GM18499 (cell line): ENCODE measurements at regions not wholly inside any gene's neighbourhood (a gene's known extent, or its start where the extent isn't known, plus 50 kb on each side); places are given as distances from the start of the nearest gene placed in this dataset.

Experiments used
- ATAC-seq: cut with Tn5 transposase; IDR thresholded peaks from one replicate; pipeline ENCODE4 v1.9.1; 2021; ENCODE audit warnings: moderate number of reproducible peaks; ENCODE audit not compliant: insufficient read depth, unreplicated experiment

DNA sequence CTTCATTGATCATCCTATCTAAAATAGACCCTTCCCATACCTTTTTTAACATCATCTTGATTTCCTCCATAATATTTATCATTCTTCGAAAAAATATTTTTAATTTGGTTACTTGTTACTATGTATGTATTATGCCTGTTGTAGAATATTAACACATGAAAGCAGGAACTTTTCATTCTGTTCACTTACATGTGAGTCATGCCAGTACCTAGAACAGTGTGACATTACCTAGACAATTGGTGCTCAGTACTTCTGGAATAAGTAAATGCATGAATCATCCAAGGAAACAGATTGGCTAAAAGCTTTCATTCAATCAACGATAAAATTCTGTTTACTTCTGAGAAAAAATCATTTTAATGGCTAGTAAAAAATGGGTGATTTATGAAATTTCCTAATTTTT, 76.4 kb downstream of the CXXC4 start:
- no peak for ATAC-seq

DNA sequence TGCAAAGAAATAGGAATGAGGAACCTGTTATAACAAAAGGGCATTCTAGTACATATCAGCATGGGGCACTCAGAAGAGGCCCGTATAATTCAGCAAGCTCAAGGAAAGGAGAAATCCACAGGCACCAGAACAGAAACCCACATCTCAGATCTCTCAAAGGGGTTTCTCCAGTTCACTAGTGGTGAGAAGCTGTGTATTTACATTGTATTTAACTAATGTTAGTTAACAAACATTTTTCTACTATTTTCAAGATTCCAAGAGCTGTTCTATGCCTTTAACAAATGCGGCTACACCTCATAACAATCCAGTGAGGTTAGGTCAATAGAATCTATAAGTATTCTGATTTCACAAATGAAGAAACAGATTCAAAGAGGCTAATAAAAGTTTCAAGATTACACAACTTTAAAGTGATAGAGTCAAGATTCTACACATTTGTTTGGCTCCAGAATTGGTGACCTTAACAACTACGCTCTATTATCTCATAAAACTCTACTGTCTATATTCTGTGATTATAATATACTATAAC, 77.3 kb downstream of the CXXC4 start:
- ATAC-seq: no peak

DNA sequence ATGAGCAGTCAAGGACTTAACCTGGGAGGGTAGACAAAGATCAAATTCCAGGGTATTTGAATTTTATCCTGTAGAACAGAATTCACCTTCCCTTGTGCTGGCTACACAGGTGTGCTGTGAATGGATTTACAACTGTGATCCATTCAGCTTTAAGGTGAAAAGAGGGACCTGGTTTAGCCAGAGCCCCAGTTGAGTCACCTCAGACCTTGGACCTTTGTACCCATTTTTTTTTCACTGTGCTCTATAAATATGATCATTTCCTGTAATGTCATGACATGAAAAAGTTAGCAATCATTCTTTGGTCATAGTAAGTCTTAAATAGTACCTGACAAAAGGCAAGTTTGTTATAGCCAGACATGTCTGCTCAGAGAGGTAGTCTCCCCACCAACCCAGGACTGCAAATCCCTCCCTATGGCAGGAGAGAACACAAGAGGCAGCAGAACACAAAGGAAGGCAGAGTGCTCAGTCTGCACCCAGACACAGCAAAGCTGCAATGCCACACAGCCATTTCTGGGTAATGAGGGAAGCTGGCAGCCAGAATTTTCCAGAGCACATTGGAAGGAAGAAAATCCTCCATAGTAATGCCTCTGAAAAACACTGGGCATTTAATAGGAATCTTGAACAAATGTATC, 77.9 kb downstream of the CXXC4 start:
- no peak for ATAC-seq

DNA sequence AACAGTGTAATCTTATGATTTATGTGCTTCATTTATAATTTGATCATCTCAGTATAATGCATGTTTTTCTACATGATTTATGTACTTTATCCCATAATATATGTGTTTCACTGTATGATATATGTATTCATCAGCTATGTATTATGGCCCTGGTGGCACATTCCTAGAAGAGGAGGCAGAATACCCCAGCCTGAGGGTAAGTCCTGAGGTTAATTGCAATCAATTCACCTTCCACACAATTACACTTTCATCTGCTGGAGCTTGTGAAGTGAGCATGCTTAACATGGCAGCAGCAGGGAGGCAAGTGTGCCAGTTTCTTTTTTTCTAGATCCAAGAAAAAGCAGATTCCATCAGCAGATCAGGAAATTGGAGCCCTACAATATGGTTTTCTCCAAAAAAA, 81.2 kb downstream of the CXXC4 start:
- no peak for ATAC-seq

DNA sequence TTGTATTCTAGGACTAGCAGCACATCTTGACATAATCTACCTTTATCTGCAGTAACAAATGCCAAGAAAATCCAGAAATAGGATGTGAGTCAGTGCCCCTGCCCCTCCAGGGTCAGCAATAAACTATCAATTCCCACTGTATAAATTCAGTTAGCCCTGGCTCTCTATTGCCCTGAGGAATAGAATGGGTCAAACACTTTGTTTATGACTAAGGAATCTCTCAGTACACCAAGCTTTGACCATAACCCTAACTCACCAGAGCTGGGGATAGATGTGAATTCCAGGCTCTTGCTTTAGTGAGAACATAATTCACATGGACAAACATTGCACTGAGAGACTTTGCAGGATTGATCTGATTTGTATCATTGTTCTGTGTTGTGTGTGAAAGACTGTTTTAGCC, 82.3 kb downstream of the CXXC4 start:
- no peak for ATAC-seq

DNA sequence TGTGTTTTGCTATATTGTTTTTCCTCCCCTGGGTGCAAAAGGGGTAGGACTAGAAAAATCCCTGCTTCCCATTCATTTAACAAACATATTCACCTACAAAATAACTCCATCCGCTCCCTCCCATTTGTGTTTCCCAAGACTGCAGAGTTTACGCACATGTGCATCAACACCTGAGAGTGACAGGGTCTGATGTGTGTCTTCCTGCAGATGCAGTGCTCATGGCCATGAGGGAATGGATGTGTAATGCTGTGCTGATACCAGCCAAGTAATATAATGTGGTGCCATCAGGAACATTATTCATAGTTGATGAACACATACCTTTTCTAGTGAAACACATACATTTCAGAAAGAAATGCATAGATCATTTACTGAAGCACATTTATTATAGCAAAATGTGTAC, 83.2 kb downstream of the CXXC4 start:
- ATAC-seq: no peak

DNA sequence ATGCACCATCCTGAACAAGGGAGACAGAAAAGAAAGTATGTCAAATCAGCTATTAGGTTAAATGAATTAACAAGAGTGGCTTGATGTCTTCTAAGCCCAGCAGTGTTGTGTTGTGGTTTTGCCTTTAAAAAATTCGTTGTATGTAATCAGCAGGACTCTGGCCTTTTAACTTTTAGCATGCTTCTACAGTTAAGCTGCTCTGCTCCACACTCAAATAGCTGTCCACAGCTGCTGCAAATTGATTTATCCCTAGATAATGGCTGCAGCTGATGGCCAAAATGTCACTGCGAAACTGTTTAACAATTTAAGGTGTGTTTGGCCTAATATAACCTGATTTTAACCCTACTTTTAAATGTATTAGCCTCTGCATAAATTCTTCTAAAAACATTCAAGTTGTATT, 85.8 kb downstream of the CXXC4 start:
- no peak for ATAC-seq

DNA sequence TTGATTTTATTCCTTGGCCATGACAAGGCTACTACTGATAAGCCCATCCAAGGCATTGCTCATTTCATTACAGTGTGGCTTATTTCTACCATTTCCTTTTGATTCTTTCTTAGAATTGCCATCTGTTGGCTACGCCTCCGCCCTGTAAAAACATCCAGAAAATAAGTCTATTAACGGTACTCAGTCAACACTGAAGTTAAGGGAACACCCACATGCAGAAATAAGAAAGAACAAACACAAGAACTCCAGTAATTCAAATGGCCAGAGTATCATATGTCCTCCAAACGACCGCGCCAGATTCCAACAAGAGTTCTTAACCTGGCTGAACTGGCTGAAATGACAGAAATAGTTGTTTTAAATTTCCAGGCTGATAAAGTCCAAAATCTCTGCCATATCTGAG, 90.3 kb downstream of the CXXC4 start:
- no peak for ATAC-seq

DNA sequence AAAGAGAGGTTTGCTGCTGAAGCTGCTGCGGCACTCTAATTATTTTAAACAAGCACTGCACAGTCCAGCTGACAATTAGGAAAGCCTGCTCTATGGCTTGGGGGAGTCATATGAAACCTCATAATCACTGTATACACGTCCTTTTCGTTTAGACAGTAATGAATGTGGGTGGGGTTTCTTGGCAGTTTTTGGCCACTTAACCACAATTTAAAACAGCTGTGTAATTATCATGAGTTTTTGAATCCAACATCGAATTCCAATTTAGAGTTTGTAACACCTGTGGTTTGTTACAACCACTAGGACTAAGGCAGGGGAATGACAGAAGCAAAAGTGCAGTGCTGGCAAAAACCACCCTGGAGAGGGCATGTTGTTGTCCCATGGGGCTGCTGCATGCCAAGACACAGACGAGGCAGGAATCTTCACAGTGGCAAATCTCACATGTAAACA, 99.5 kb downstream of the CXXC4 start:
- no peak for ATAC-seq

DNA sequence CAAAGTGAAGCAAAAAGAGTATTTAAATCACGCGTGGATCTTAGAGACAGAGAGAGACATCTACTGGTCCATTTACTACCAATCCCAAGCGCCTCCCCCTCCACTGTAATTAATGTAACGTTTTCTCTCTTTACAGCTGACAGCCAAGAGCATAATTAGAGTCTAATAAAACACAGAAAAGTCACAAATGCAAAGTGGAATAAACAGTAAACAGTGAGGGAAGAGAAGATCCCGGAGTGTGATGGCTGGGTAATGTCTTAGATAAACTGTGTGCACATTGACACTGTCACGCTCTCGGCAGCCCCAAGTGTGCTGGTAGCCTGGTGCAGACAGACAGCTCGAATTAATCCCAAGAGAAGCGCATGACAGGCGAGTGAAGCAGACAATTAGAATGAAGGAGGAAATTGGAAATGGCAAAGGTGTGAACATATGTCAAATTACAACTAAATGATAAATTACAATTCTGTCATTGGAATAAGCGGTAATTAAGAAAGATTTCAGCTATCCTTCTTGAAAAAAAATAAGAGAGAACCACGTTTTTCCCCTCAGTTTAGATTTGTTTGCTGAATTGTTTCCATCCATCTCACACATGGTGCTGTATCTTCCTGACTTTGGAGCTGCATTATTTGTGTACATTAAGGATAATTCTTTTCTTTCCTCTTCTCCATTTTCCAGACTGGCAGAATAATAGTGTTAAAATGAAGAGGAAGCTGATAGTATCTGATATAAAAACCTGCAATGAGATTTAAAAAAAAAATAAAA, 100.1 kb downstream of the CXXC4 start:
- no peak for ATAC-seq

DNA sequence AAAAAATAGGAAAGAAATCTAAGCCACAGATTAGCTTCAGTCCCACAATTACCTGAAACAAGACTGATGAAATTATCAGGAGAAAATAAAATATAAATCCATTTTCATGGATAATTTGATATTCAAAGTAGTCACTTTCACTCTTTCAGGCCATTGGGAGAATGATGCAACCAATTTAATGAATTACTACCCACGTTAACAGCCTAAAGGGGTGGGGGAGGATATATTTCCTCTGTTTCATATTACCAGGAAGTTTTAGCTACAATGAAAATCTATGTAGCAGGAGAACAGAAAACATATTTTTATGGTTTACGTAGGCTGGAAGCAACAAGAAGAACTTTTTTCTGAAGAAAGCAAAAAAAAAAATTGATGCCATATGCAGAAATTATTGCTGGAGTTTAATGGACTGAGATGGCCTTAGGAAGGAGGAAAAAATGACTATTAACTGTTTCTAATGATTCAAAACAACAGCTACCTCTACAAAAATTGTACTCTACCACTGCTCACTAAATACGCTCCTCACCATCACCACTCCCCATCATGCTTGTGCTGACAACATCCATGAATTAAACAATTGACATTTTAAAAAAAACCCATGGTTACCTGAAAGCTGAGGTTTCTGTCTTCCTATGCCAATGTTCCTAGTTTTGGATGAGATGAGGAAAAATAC, 100.9 kb downstream of the CXXC4 start:
- ATAC-seq: no peak

DNA sequence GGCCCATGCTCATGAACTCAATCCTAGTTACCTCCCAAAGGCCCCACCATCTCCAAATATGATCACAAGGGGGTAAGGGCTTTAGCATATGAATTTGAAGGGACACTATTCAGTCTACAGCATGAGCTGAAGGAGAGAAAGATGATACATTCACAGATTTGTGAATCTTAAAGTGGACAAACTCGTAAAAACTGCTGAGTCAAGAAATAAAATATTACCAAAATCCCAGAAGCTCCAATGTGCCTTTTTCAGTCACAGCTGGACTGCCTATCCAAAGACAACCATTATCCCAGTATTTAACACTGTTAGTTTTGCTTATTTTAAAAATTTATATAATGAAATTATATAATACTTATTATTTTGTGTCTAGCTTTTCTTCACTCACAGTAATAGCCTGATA, 109.0 kb downstream of the CXXC4 start:
- no peak for ATAC-seq

DNA sequence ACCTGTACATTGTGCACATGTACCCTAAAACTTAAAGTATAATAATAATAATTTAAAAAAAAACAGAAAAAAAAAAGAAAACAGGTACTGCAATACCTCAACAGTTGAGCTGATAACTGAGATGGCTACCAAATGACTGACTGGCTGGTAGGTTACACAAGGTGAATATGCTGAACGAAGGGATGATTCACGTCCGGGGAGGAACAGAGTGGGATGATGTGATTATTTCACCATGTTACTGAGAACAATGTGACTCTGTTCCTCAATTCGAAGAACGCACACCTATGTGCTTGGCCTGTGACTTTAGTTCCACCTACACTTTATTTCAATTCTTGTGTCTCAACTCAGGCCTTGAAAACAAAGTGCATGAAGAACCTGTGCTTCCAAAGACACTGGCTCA, 111.7 kb downstream of the CXXC4 start:
- ATAC-seq: no peak

DNA sequence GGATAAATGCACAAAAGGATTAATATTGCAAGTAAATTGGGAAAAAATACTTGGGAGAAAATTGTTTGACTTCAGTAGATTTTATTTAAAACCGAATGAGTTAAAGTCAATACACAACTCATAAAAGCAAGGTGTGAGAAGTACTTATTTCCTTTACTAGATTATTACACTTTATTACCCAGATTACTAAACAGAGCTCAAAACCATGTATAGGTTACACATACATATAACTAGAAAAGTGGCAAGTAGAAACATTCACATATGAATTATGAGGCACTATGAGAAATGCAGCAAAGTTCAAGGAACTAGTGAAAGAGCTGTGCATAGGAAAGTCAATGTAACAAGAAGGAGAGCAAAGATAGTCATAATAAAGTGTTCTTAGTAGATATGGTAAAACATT, 113.0 kb downstream of the CXXC4 start:
- ATAC-seq: no peak

DNA sequence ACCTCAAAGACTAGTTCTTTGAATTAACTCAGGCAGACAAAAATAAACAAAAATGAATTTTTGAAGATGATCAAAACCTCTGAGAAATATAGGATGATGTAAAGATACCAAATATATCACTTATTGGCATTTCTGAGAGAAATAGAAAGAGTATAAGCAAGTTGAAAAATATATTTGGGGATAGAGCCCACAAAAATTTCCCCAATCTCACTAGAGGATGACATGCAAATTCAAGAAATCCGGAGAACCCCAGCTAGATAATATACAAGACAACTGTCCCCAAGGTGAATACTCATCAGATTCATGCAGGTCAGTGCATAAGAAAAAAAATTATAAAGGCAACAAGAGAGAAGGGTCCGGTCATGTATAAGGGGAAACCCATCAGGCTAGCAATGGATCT, 129.1 kb downstream of the CXXC4 start:
- no peak for ATAC-seq

DNA sequence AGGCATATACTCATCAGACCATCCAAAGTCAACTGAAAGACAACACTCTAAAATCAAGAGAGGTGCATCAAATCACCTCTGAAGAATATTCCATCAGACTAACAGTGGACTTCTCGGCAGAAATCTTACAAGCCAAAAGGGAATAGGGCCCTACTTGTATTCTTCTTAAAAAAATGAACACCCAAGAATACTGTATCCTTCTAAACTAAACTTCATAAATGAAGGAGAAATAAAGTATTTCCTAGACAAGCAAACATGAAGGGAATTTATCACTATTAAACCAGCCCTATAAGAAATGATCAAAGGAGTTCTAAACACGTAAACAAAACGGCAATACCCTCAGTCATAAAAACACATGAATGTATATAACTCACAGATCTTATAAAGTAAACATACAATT, 141.2 kb downstream of the CXXC4 start:
- ATAC-seq: no peak

DNA sequence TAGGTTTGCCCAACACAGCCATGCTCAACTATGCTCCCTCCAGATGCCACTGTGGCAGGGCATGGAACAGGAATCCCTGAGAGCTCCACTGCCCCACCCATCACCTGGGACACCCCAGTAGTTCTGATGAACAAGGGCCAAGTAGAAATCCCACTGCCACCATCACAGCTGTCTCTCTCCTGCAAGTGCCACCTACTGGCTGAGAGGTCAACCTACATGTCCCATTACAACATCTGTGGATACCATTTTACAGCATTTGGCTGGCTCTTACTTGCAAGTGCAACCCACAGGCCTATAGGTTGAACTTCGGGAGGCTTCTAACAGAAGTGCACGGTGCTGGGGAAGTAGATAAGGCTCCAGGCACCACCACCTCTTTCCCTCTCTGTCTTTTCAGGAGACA, 142.5 kb downstream of the CXXC4 start:
- ATAC-seq: no peak

DNA sequence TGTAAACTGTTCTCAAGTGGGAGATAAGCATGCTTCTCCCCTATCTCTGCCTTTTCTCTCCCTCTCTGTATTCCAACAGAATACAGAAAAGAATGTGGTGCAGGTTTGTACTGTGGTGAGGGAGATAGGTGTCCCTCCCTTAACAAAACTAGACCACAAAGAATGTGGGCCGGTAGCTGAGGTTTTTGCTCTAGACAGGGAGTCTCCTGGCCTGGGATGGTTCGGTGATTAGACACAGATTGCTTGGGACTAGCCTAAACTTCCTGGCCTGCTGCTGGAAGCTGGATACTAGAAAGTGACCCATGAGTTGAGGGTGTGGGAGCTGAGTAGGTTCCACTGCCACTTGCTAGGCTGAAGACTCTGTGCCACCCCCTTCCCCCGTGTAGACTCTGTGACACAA, 143.0 kb downstream of the CXXC4 start:
- ATAC-seq: no peak

DNA sequence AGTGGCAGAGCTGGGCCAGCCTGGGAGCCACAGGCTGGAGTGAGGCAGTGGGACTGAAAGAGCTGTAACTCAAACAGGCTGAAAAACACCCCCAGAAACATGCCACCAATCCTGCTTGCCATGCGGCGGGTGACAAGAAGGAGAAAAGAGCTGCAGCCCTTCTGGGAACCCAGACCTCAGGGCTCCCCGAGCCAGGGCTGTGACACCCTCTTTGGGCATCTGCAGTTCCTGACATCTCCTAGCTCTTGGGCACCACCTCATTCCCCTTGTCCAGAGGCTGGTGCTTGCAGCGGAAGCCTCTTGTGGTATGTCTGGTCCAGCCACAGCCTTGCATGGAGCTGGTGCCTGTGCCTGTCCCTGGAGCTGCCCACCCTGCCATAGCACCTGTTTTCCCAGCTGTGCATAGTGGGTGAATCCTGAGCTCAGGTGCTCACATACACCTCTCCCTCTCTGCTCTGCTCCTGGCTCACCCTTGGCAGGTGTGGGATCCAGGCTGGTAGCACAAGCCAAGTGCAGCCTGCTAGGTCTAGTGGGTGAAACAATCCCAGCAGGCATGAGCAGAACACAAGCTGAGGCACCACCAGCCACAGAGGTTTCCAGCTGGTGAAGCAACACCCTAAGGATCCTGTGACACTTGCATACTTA, 149.0 kb downstream of the CXXC4 start:
- ATAC-seq: no peak

DNA sequence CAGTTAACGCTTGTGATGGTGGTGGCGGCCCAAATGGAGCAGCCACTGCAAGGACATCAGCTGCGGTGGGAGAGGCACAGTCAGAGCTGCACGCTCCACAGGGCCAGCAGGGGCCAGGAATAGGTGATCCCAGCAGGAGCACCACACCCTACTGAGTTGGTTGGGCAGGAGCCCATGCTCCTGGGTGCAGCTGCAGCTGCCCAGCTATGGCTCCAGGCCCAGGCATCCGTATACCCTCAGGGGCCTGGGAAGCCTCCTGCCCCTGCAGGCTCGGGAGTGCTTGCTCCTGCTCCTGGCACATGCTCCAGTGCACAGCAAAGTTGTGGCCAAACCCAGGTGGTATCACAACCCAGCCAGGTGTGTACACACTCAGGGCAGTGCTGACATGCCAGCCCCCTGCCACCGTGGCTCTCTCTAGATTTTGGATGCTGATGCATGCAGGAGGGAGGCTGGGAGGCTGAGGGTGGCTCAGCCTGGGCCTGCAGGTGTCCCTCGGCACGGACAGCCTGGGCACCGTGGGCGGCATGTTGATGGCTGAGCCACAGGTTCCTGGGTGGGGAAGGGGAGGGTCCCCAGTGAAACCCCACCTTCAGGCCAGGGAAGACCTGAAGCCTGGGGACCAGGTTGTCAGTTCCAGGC, 150.2 kb downstream of the CXXC4 start:
- ATAC-seq: no peak
